Lower lobe of right lung (tissue), 2 donors: ENCODE measurements at regions not wholly inside any gene's neighbourhood (a gene's known extent, or its start where the extent isn't known, plus 50 kb on each side); places are given as distances from the start of the nearest gene placed in this dataset.

Experiments used
- ATAC-seq, 2 donors: fragments of 200-7000 bp; cut with Tn5 transposase; one replicate each; pipeline ENCODE4 v1.9.1; 2020 to 2022; ENCODE audit warnings: mild to moderate bottlenecking in 2 of 2, moderate library complexity in 2 of 2
- DNase-seq: peaks from one replicate; pipeline ENCODE4 v3.0.0-alpha.2; 2020
- H3K27ac ChIP-seq: fragments of 200-600 bp; one replicate; pipeline ENCODE4 v1.8.0; 2022
- H3K27me3 ChIP-seq: fragments of 200-600 bp; one replicate; pipeline ENCODE4 v1.8.0; 2022; ENCODE audit warnings: low read depth
- H3K36me3 ChIP-seq: fragments of 200-600 bp; one replicate; pipeline ENCODE4 v1.8.0; 2022; ENCODE audit warnings: mild to moderate bottlenecking
- H3K4me1 ChIP-seq: fragments of 200-600 bp; one replicate; pipeline ENCODE4 v1.8.0; 2022
- H3K4me3 ChIP-seq: fragments of 200-600 bp; one replicate; pipeline ENCODE4 v1.8.0; 2022; ENCODE audit warnings: mild to moderate bottlenecking
- H3K9me3 ChIP-seq: fragments of 200-600 bp; one replicate; pipeline ENCODE4 v1.8.0; 2022
- intact Hi-C: fragments of 100-400 bp; cut with DNase I; formaldehyde crosslinking; loops from one replicate; pipeline ENCODE4 v1.11.0; 2022
- TF ChIP-seq, protein P1 (sequence below): fragments of 200-600 bp; IDR thresholded peaks from one replicate; pipeline ENCODE4 v1.8.0; 2022; ENCODE audit warnings: antibody characterized with exemption, mild to moderate bottlenecking
- donor health status: DM: no; HTN: yes; CAD: no; lungs with severe emphysema.

DNA sequence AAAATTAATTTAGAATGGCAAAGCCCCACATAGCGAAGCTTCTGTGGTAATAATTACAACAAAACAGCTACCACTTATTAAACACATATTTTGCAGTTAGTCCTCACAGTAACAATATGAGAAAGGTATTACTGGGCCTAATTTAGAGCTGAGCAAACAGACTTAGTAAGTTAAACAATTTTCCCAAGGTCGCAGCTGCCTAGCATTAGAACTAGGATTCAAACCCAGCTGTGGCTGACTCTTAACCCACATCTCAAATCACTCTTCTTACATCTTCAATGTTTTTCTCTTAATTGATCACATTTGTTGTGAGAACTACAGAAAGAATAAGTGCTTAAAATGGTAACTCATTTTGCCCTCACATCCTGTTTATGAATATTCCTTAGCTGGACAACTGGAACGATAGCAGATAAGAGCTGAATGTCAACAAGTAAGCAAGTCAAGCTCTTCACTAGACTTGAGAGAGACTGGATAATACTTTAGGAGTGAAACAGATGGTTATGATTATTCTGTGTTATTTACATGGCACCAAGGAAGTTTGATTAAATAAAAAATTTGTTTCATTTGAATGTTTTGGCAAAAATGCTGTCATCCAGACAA is 59.4 kb upstream of the TMEM17 start:
- TF ChIP-seq, protein P1, sequence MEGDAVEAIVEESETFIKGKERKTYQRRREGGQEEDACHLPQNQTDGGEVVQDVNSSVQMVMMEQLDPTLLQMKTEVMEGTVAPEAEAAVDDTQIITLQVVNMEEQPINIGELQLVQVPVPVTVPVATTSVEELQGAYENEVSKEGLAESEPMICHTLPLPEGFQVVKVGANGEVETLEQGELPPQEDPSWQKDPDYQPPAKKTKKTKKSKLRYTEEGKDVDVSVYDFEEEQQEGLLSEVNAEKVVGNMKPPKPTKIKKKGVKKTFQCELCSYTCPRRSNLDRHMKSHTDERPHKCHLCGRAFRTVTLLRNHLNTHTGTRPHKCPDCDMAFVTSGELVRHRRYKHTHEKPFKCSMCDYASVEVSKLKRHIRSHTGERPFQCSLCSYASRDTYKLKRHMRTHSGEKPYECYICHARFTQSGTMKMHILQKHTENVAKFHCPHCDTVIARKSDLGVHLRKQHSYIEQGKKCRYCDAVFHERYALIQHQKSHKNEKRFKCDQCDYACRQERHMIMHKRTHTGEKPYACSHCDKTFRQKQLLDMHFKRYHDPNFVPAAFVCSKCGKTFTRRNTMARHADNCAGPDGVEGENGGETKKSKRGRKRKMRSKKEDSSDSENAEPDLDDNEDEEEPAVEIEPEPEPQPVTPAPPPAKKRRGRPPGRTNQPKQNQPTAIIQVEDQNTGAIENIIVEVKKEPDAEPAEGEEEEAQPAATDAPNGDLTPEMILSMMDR: no peak
- H3K36me3 ChIP-seq: no peaks in the 10 kb centered on the region
- H3K4me1 ChIP-seq: peaks cover 10% of the 10 kb centered on the region
- peaks cover under 1% of the 10 kb centered on the region for H3K27me3 ChIP-seq
- no peak overlapping the region for H3K4me3 ChIP-seq
- ATAC-seq (no peak), DNase-seq (no peak)
- intact Hi-C loops: no loop called here
- no peak overlapping the region for H3K27ac ChIP-seq
- no peaks in the 10 kb centered on the region for H3K9me3 ChIP-seq

DNA sequence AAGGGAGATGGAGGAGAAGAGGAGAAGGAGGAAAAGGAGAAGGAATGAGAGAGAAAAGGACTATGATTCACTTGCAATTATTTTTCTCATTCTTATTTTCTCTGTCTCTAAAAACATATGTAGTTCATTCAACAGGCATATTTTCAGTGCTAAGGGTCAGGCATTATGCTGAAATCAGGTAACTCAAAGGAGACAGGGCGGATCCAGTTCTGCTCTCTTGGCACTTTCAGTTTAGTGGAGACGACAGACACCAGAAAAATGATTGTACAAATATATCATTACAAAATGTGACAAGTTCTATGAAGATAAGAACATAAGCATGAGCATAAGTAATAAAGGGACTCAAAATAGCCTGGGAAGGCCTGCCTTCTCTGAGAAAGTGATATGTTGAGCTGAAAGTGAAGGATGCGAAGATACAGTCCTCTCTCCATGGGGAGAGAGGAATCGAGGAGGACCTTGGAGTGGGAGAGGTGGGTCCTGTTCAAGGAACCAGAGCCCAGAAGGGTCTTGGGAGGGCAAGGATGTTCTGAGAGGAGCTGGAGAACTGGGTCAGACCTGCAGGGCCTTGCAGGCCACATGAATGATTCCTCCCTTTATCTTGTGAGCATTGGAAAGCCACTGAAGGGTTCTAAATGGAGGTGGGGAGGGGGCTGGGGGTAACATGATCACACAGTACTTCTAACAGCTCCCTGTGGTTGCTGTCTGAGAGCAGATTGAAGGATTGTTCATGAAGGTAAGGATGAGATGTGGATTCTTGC is 58.6 kb upstream of the TMEM17 start:
- no peak for ATAC-seq
- H3K27me3 ChIP-seq: no peaks in the 10 kb centered on the region
- no peak for DNase-seq
- TF ChIP-seq, protein P1: no peak
- no peaks in the 10 kb centered on the region for H3K36me3 ChIP-seq
- intact Hi-C loops: no loop called here
- H3K4me1 ChIP-seq: peaks cover 7% of the 10 kb centered on the region
- H3K4me3 ChIP-seq: no peak overlapping the region
- H3K27ac ChIP-seq: no peak overlapping the region
- no peaks in the 10 kb centered on the region for H3K9me3 ChIP-seq

DNA sequence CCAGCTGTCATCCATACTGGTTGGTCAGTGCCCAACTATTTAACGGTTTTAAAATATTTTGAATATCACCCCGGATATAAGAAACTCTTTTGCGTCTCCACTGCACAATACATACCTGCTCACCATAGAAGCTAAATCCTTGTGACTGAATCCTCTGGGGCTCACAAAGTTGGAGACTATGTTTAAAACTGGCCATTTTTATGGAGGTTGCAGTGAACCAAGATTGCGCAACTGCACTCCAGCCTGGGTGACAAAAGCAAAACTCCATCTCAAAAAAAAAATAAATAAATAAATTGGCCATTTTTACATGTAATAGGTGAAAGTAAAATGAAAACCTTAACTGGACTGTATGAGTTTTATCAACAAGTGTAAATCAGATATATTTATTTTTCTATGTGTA is 55.6 kb upstream of the TMEM17 start:
- no peaks in the 10 kb centered on the region for H3K9me3 ChIP-seq
- no peak overlapping the region for H3K4me3 ChIP-seq
- intact Hi-C loops: no loop called here
- no peaks in the 10 kb centered on the region for H3K4me1 ChIP-seq
- H3K36me3 ChIP-seq: no peaks in the 10 kb centered on the region
- H3K27ac ChIP-seq: no peak overlapping the region
- no peak for DNase-seq
- TF ChIP-seq, protein P1: no peak
- ATAC-seq: no peak
- no peaks in the 10 kb centered on the region for H3K27me3 ChIP-seq

DNA sequence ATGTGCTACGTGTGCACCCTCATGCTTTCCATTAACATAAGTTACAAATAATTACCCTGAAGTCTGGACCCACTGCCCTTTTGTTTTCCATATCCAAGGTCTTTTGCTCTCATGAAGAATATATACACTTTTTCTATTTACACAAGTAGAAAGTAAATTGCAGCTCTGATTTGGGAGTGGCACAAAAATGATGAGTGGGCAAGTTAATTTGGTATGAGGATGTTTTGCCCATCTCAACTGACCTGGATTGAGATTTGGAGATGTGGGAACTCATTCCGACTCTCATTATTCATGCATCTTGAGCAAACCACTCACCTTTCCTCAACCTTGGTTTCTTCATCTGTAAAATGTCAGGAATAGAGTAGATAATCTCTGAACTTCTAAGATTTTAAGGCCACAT is 53.6 kb upstream of the TMEM17 start:
- ATAC-seq: no peak

DNA sequence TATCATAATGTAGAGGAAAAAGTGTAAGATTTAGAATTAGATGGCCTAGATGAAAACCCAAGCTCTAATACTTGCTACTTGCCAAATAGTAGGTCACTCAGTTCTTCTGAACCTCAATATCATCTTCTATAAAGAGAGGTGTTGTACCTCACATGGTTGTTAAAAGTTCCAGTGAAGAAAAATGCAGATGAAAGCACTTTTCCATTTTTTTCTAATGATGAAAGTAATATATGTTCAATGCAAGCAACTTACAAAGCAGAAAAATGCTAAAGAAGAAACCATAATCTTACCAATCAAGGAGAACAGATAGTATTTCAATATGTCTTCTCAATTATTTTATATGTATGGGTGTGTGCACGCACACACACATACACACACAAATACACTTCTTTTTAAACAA is 52.7 kb upstream of the TMEM17 start:
- no peaks in the 10 kb centered on the region for H3K9me3 ChIP-seq
- no peak overlapping the region for H3K4me3 ChIP-seq
- DNase-seq (no peak), ATAC-seq (no peak)
- intact Hi-C loops: no loop called here
- H3K4me1 ChIP-seq: no peaks in the 10 kb centered on the region
- H3K27ac ChIP-seq: no peak overlapping the region
- no peaks in the 10 kb centered on the region for H3K27me3 ChIP-seq
- TF ChIP-seq, protein P1: no peak
- H3K36me3 ChIP-seq: no peaks in the 10 kb centered on the region

More for the DNA sequence above, 53.6 kb upstream of the TMEM17 start:
- H3K4me3 ChIP-seq: no peak overlapping the region
- no peaks in the 10 kb centered on the region for H3K9me3 ChIP-seq
- no peak for DNase-seq
- TF ChIP-seq, protein P1: no peak
- no peak overlapping the region for H3K27ac ChIP-seq
- no peaks in the 10 kb centered on the region for H3K4me1 ChIP-seq
- H3K36me3 ChIP-seq: no peaks in the 10 kb centered on the region
- intact Hi-C loops: no loop called here
- no peaks in the 10 kb centered on the region for H3K27me3 ChIP-seq
